Fibroblast of mammary gland (primary cell): ENCODE measurements at regions not wholly inside any gene's neighbourhood (a gene's known extent, or its start where the extent isn't known, plus 50 kb on each side); places are given as distances from the start of the nearest gene placed in this dataset.

Experiments used
- DNase-seq: peaks from one replicate; pipeline ENCODE4 v3.0.0-alpha.2; 2010; ENCODE audit warnings: low read depth
- H3K4me3 ChIP-seq: 2 replicates; pipeline ENCODE4 v1.5.1; 2011; ENCODE audit warnings: low read depth, mild to moderate bottlenecking, low read length, moderate library complexity; ENCODE audit not compliant: control insufficient read depth
- TF ChIP-seq, protein P1 (sequence below): conservative IDR thresholded peaks from 2 replicates; pipeline ENCODE4 v1.5.1; 2011; ENCODE audit warnings: low read depth, low read length, inconsistent platforms; ENCODE audit not compliant: control insufficient read depth, insufficient read depth

DNA sequence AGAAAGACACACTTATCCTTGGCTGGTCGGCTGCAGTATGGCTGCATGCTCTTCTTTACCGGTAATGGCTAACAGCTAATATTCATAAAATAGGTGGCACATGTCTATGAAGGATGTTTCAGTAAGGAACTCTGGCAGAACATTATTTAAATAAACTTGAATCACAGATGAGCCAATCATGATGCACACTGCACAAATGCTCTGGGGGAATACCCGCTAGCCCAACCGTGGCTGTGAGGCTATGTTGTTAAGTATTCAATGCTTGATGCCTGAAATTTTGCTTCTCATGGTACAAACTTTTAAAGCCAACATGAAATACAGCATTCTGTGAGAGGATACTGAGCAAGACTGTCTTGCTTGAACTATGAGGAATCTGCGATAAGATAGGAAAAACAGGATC lies 505.8 kb downstream of the ZEB2 start:
- TF ChIP-seq, protein P1, sequence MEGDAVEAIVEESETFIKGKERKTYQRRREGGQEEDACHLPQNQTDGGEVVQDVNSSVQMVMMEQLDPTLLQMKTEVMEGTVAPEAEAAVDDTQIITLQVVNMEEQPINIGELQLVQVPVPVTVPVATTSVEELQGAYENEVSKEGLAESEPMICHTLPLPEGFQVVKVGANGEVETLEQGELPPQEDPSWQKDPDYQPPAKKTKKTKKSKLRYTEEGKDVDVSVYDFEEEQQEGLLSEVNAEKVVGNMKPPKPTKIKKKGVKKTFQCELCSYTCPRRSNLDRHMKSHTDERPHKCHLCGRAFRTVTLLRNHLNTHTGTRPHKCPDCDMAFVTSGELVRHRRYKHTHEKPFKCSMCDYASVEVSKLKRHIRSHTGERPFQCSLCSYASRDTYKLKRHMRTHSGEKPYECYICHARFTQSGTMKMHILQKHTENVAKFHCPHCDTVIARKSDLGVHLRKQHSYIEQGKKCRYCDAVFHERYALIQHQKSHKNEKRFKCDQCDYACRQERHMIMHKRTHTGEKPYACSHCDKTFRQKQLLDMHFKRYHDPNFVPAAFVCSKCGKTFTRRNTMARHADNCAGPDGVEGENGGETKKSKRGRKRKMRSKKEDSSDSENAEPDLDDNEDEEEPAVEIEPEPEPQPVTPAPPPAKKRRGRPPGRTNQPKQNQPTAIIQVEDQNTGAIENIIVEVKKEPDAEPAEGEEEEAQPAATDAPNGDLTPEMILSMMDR, result no peak
- H3K4me3 ChIP-seq, result no peak overlapping the region
- DNase-seq, result peak; percentile 49

DNA sequence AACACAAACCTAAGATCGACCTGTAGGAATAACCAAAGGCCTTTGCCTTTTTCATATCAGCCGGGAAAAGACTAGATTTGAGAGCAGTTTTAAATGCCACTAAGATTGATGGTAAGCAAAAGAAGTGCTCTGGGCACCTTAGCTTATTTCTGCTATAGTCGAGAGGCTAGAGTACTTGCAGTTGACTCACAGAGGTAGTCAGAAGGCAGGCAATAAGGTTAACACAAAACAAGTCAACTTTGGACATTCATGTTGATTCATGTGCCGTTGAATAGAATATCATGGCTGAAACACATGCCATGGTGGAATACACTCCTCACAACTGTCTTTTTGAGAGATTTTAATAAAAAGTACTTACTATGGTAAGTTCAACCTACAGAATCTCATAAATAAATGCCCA lies 507.6 kb downstream of the ZEB2 start:
- TF ChIP-seq, protein P1, result no peak
- no peak overlapping the region for H3K4me3 ChIP-seq
- DNase-seq, result no peak

DNA sequence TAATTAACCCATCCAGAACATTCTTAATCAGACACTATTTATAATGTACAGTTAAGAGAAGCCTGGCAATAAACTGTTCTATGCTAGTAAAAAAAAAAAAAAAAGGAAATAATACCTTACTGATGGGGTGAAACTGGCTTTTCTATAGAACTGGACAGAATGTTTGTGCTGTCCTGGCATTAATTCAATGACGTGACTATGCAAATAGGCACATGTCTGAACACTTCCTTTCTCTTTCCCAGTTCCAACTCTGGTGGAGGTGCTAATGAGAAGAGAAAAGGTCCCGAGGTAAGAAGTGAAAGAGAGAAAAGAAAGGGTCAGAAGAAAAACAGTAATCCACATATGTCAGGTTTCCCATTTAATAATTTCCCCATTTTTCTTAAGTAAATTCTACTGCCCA lies 508.4 kb downstream of the ZEB2 start:
- H3K4me3 ChIP-seq, result no peak overlapping the region
- no peak for DNase-seq
- TF ChIP-seq, protein P1, result no peak

DNA sequence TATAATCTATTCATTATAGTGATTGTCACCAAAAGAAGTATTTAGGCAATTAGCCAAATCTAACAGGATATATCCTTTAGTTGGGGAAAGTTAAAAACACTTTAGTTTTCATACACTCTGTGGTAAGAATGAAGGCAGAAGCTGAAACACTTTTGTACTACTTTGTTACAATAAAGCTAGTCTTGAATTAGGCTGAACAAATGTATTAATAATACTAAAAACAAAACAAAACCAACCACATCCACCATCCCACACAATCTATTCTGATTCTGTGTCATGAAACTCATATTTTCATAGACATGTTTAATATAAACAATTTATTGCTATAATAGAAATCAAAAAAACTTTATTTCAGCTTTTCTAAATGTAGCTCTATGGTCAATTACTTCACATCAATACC lies 508.8 kb downstream of the ZEB2 start:
- TF ChIP-seq, protein P1, result no peak
- H3K4me3 ChIP-seq, result no peak overlapping the region
- DNase-seq, result no peak

DNA sequence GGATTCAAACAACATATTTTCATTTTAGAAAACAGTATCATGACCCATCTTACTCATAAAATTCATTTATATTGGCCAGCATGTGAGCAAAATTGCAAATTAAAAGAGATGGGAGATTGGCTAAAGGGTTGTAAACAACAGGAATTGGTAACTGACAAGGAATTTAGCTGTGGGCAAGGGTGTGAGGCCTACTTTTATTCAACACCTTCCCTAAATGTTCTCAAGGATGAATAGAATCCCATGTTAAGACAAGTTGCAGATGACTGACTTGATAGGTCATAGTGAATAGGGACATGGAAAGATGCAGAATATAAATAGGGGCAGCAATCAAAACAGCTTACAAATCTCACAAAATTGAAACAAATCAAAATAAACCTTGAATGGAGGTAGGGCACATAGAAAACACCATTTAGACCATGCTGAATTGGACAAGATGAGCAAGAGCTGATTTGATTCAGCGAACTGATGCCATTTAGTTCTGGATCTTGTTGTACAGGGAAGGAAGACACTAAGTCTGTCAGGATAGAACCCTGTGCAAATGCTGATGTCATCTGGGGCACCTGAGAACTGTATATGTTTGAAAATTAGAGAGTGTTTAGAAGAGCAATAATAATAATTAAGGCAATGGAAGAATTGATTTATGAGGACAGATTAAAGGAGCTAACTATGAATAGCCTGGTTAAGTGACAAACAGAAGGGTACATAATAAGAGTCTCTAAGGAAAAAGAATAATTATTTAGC lies 509.7 kb downstream of the ZEB2 start:
- no peak overlapping the region for H3K4me3 ChIP-seq
- TF ChIP-seq, protein P1, result no peak
- no peak for DNase-seq

DNA sequence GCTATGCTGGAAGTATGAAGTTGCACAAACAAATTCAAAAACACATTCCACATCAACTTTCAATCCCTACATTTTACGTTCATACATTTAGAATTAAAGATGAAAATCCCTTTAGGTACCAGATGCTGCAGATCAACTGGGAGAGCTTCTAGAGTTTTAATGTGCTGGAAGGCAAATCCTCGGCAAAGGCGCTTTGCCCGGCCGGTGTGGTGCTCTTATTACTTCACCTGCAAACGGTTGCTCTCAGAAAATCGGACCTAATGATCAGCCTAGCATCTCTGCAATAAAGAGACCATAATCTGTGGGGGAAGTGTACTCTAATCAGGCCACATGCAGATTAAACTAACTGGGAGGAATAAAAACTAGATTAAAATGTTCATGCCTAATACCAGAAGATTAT lies 513.8 kb downstream of the ZEB2 start:
- H3K4me3 ChIP-seq, result no peak overlapping the region
- TF ChIP-seq, protein P1, result no peak
- DNase-seq, result no peak
